ENCODE measurements at regions not wholly inside any gene's neighbourhood (a gene's known extent, or its start where the extent isn't known, plus 50 kb on each side); places are given as distances from the start of the nearest gene placed in this dataset.

GRCh38 chr20:56166781-56167465 lies 81.6 kb upstream of the MC3R start:
- TF ChIP-seq, protein P1, sequence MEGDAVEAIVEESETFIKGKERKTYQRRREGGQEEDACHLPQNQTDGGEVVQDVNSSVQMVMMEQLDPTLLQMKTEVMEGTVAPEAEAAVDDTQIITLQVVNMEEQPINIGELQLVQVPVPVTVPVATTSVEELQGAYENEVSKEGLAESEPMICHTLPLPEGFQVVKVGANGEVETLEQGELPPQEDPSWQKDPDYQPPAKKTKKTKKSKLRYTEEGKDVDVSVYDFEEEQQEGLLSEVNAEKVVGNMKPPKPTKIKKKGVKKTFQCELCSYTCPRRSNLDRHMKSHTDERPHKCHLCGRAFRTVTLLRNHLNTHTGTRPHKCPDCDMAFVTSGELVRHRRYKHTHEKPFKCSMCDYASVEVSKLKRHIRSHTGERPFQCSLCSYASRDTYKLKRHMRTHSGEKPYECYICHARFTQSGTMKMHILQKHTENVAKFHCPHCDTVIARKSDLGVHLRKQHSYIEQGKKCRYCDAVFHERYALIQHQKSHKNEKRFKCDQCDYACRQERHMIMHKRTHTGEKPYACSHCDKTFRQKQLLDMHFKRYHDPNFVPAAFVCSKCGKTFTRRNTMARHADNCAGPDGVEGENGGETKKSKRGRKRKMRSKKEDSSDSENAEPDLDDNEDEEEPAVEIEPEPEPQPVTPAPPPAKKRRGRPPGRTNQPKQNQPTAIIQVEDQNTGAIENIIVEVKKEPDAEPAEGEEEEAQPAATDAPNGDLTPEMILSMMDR (IDR thresholded peaks at IDR 0.05), result no peak
- TF ChIP-seq POLR2A (IDR thresholded peaks at IDR 0.05), result no peak

All from body of pancreas (tissue), 4 donors.